T1000 (cell line): ENCODE measurements at regions not wholly inside any gene's neighbourhood (a gene's known extent, or its start where the extent isn't known, plus 50 kb on each side); places are given as distances from the start of the nearest gene placed in this dataset.
"Not testable (repeated sequence)": the region's sequence is repeated elsewhere in the genome, so short reads cannot be mapped to it uniquely, and the experiment has no call there.

Source experiments
- DNase-seq: peaks from one replicate; lab custom pipeline; 2025; ENCODE audit warnings: mixed read lengths; lab: John Stamatoyannopoulos, UW

- no peak for DNase-seq
These were observed 545.0 kb downstream of the SLCO4C1 start for GRCh38 chr5:101751105-101751504.

- not testable (repeated sequence) for DNase-seq
These were observed 553.1 kb downstream of the SLCO4C1 start for GRCh38 chr5:101743000-101743399.

DNA sequence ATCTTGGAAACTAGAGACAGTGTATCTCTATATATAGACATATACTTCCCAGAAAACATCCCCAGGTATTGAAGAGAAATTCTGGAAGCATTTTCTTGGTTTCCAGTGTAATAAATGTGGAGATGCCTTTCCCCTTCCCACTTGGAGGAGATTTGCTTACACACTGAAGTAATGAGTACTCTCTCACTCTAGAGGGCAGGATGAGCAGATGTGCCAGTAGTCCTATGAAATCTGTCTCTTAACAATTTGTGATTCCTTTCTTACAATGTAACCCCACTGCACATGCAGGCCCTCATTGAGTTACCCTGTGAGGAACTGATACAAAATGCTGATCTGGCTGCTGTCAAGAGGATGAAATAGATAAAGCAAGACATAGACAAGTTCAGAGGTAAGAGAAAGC lies 567.2 kb downstream of the SLCO4C1 start:
- DNase-seq = no peak

- no peak for DNase-seq
These were observed 574.5 kb downstream of the SLCO4C1 start for GRCh38 chr5:101721543-101721942.

DNA sequence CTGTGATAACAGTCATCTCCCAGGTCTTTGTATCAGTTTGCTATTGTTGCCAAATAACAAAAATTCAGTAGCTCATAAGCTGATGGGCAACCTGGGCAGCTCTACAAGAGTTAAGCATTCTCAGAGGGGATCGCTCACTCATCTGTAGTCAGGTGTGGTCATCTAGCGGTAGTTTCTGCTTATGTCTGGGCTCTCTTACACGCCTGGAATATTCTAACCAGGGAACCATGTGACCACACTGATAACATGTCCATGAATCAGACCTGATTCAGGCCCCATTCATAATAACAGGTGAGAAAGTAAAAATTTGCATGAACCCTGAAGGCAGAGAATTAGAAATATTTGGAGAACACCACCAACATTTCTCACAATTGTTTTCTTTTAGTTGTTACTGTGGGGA lies 576.1 kb downstream of the SLCO4C1 start:
- no peak for DNase-seq

DNA sequence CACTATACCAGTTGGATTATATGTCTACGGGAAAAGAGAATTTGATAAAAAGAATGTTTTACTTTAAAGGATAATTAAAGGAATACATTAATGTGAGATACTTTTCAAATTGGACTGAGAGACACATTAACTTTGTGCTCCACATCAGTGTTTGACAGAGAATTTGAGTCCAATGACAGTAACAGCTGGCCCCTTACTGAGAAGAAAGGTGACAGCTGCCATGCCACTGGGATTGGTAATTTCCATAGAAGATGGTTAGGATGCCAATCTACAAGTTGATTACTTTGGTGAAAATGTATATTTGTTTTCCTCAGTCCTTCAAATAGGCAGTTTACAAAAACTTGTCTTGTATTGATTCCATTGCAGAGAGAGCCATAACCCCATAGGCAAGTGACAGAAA lies 578.4 kb downstream of the SLCO4C1 start:
- DNase-seq = no peak

GRCh38 chr5:101716941-101717340 lies 579.1 kb downstream of the SLCO4C1 start:
- no peak for DNase-seq

DNA sequence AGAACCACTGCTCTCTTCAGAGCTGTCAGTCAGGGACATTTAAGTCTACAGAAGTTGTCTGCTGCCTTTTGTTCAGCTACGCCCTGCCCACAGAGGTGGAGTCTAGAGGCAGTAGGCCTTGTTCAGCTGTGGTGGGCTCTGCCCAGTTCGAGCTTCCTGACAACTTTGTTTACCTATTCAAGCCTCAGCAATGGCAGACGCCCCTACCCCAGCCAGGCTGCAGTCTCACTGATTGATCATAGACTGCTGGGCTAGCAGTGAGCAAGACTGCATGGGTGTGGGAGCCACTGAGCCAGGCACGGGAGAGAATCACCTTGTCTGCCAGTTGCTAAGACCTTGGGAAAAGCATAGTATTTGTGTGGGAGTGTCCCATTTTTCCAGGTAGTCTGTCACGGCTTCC lies 580.3 kb downstream of the SLCO4C1 start:
- DNase-seq = not testable (repeated sequence)

GRCh38 chr5:101689306-101689705 lies 606.8 kb downstream of the SLCO4C1 start:
- no peak for DNase-seq

DNA sequence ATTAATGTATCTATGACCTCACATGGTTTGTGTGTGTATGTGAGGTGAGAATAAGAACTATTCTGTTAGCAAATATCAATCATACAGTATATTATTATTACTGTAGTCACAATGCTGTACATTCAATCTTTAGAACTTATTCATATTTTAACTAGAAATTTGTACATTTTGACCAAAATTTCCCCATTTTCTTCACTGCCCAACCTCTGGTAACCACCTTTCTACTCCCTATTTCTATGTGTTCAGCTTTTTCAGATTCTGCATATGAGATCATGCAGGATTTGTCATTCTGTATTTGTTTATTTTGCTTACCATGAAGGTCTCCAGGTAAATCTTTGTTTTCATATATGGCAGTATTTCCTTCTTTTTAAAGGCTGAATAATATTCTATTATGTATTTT lies 607.9 kb downstream of the SLCO4C1 start:
- no peak for DNase-seq

DNA sequence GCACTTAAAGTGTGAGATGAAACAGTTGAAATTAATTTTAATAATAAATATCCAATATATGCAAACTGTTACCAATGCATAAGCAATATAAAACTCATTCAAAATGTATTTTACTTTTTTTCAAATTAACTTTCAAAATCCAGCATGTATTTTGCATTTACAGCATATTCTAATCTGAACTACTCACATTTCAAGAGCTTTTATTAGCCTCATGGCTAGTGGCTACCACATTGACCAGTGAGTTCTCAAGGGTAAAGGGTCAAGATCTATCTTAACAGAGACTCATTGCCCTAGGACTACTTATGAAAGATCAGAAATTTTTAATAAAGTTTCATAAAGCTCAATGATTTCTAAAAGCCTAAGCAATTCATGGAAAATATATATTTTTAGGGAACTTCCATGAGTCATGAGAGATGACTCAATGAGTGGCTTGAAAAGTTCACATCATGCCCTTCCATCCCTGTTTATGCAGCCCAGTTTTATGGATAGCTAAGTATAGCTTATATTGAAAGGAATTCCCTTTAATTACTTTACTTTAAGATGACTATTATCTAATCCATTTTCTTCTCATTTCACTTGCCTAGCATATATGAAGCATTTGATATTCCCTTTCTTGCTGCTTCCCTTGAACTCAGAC lies 608.6 kb downstream of the SLCO4C1 start:
- DNase-seq = no peak

- DNase-seq = no peak
These were observed 609.4 kb downstream of the SLCO4C1 start for GRCh38 chr5:101686536-101687157.

DNA sequence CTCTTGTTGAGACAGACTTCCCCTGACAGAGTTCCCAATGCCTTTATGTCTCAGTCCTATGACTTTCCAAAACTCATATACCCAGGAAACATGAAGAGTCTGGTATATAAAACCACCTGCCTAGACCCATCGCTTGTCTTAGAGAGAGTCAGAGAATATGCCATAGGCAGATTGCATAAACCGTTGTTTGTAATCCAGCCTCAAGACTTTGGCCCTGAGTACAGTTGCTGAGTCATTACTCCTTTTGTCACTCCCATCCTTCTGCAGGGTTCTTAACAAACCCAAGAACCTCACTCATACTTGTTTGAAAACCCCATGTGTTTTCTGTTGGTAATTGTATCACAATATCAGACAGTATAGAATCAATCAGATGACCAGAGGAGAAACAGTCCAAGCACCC lies 616.3 kb downstream of the SLCO4C1 start:
- no peak for DNase-seq

DNA sequence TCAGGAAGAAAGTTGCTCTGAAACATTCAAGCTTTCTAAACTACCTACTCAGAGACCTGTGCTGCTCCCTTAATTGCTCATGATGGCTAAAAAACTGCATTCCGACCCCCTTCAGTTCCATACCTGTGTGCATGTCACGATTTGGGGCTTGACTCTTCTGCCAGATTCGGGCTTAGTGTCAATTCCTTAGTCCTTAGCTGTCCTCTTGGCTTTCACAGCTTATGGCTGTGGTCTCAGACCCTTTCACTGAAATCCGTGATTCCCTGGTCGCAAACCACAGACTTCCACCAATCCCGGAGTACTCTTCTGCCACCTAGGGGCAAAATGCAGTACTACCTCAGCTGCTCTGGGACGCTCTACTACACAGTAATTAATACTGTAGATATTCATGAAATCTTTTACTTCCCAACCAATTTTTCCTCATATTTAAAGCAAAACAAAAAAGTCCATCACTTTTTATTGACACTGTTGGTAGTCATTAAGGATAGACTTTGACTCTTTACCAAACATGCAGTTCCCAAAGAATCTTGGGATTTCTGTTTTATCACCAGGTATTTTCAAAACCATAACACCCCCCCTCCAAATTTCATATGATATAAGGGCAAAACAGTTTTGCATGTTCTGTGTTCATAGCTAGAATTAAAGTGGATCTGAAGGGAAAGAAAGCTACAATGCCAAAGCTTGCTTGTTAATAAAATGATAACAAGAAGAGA lies 617.4 kb downstream of the SLCO4C1 start:
- no peak for DNase-seq

DNA sequence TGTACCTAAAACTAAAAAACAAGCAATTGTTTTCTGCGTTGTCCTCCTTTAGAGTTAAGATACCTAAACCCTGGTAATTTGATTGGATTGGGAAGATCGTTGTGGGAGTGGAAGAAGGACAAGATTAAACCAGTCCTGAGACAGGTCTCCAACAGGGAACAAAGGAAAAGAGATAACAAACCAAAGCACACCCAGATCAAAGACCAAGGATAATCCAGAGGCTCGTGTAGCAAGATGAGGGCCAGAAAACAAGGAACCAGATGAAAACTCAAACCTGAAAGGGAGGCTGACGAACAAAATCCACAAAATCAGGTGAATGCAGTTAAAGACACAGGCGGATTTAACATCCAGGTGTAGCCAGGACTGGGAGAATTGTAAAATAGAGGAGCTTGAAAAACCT lies 618.1 kb downstream of the SLCO4C1 start:
- DNase-seq = no peak

DNA sequence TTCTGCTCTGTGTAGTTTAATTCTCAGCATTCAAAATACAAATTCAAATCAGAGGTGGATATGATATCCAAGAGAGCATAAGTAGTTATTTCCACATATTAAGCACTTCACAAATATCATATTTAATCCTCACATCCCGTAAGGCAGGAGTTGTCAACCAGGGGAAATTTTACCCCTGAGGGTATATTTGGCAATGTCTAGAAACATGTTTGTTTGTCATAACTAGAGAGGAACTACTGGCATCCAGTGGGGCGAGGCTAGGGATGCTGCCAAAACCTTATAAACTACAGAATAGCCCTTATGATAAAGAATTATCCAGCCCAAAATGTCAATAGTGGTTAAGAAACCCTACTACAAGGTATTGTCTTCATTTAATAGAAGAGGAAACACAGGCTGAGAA lies 619.4 kb downstream of the SLCO4C1 start:
- DNase-seq = no peak

DNA sequence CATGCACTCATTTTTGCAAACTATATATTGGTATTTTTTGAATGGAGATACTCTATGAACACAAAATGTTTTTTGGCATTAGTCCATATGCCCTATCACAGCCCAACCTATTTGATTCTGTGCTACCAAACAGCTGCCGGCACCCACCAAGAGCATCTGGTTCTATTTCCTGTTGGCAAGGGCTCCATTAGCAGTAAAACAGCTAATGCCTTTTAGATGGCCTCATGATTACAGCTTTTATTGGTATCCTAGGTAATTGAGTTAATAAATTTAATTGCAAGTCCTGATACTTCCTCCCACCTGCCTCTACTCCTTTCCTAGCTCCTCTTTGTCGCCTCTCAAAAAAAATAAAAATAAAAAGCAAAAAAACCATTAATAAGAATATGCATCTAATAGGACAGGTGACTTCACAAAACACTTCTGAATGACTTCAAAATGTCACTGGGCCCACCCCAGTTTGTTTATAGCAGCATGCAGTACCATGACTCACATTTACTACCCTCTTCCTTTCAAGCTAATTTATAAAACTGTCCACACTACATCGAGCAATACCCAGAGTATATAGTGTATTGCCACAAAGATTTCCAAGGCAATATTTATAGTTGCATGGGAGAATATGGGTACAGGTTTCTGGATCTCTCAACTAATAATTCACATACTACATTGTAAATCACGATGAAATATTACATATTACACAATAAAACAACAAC lies 620.4 kb downstream of the SLCO4C1 start:
- no peak for DNase-seq

GRCh38 chr5:101673120-101673519 lies 623.0 kb downstream of the SLCO4C1 start:
- no peak for DNase-seq

DNA sequence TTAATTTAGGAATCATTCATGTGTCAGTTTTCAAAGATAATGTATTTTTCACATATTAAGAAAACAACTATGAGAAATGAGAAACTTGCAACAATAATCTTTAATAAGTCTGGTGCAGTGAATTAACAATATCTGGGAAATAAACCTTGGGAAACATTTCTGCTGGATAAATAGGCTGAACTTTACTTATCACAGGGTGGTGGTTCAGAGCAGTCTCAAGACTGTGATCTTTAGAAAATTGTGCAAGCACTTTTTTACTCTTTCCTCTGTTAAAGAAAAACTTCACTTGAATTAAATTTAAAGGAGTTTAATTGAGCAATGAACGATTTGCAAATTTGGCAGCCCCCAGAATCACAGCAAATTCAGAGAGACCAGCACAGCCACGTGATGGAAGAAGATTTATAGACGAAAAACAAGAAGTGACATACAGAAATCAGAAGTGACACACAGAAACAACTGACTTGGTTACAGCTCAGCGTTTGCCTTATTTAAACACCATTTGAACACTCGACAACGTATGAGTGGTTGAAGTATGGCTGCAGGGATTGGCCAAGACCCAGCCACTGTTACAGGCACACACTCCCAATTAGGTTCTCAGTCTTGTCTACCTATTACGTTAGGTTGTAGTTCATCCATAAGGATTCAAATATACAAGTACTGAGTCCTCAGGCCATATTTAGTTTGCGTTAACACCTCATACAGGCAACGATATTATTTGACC lies 631.9 kb downstream of the SLCO4C1 start:
- DNase-seq = no peak

DNA sequence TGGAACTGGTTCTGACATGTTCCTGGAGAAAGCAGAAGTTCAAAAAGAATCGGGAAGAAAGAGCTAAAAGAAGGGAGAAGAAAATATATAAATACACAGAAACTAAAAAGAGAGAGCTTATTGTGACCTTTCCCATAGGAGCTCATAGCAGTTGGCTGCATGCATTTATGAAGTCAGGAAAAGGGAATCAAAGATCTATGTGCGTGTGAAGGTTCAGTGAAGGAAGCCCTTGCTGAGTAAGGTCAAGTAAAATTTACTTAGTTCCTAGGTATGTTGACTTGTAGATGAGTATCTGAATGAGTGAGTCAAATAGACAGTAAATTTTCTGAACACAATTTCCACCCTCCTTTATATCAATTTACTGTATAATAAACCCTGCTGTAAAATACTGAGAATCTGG lies 632.5 kb downstream of the SLCO4C1 start:
- DNase-seq = no peak

DNA sequence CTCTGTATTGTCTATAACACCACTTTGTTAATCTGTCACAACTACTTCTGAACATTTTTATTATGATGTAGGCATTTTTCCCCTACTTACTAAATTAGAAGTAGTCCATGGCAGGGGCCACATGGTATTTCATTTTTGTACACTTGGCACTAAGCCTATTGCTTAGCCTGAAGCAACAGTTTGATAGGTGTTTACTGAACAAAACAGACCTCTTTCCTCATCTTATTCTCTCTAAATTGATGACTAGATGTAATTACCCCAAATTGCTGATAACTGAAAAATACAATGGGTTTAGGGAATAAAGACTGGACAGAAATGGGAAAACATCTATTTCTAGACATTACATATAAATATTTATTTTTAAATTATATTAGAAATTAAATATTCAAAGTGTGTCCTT lies 633.8 kb downstream of the SLCO4C1 start:
- no peak for DNase-seq

DNA sequence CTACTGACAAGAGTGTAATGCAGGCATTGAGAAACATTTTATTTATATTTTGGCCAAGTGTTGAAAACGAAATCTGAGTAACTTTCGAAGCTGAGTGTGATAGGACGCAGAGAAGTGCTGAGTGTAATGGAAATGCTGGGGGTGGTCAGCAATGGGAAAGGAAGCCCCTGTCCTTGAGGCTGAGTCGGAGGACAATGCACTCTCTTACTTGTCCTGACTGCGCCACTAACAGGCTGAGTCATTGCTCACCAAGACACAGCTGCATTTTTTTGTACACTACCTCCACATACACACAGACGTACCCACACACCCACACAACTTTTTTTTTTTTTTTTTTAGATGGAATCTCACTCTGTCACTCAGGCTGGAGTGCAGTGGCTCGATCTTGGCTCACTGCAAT lies 637.7 kb downstream of the SLCO4C1 start:
- no peak for DNase-seq
